ENCODE measurements at regions not wholly inside any gene's neighbourhood (a gene's known extent, or its start where the extent isn't known, plus 50 kb on each side); places are given as distances from the start of the nearest gene placed in this dataset.

DNA sequence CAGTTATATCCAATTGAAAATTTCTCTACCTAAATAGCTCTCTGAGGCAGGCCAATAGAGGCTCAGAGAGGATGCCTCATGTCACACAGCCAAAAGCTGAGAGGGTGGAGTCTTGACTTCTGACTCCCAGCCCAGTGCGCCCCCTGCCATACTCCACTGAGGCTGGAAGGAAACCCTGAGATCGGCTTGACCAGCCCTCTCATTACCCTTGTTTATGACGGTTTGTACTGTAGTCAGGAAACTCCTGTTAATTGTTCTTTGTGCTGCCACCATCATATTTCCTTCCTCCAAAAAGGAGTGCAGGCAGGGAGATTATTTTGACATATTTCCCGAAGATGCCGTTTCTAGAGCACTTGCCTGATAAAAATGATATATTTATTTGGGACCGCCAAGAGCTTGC lies 107.9 kb downstream of the AIPL1 start:
- H3K4me3 ChIP-seq (ENCODE audit: low read length): no peak overlapping the region
- no peak for DNase-seq (ENCODE audit: low read depth)
- TF ChIP-seq, protein P1, sequence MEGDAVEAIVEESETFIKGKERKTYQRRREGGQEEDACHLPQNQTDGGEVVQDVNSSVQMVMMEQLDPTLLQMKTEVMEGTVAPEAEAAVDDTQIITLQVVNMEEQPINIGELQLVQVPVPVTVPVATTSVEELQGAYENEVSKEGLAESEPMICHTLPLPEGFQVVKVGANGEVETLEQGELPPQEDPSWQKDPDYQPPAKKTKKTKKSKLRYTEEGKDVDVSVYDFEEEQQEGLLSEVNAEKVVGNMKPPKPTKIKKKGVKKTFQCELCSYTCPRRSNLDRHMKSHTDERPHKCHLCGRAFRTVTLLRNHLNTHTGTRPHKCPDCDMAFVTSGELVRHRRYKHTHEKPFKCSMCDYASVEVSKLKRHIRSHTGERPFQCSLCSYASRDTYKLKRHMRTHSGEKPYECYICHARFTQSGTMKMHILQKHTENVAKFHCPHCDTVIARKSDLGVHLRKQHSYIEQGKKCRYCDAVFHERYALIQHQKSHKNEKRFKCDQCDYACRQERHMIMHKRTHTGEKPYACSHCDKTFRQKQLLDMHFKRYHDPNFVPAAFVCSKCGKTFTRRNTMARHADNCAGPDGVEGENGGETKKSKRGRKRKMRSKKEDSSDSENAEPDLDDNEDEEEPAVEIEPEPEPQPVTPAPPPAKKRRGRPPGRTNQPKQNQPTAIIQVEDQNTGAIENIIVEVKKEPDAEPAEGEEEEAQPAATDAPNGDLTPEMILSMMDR (IDR thresholded peaks at IDR 0.05; ENCODE audit: insufficient read depth, low read depth, low read length, missing control alignments): no peak

DNA sequence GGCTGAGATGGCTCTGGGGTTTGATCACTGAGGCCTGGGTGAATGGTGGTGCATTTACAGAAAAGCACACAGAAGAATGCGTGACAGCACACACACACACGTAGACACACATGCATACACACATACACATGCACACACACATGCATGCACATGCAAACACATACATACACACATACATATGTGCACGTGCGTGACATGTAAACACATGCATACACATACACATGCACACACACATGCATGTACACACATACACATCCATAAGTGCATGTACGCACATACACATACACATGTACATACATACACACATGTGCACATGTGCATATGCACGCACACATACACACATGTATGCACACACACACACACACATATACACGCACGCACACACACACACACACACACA lies 108.4 kb downstream of the AIPL1 start:
- H3K4me3 ChIP-seq (ENCODE audit: low read length): no peak overlapping the region
- no peak for DNase-seq (ENCODE audit: low read depth)
- TF ChIP-seq, protein P1 (IDR thresholded peaks at IDR 0.05; ENCODE audit: insufficient read depth, low read depth, low read length, missing control alignments): no peak

DNA sequence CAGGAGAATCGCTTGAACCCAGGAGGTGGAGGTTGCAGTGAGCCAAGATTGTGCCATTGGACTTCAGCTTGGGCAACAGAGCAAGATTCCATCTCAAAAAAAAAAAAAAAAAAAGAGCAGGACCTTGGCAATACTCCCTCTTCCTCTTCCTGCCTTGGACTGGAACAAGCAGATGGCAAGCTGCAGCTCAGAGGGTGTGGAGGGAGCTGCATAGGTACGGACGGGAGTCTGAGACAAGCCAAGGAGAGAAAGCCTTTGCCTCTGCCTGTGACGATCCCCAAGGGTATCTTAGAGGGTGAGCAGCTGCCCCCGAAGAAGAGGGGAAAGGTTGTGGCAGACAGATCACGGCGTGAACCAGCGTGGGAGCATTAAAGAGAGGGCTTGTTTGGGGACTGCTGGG lies 109.2 kb downstream of the AIPL1 start:
- TF ChIP-seq, protein P1 (IDR thresholded peaks at IDR 0.05; ENCODE audit: insufficient read depth, low read depth, low read length, missing control alignments): no peak
- no peak for DNase-seq (ENCODE audit: low read depth)
- no peak overlapping the region for H3K4me3 ChIP-seq (ENCODE audit: low read length)

DNA sequence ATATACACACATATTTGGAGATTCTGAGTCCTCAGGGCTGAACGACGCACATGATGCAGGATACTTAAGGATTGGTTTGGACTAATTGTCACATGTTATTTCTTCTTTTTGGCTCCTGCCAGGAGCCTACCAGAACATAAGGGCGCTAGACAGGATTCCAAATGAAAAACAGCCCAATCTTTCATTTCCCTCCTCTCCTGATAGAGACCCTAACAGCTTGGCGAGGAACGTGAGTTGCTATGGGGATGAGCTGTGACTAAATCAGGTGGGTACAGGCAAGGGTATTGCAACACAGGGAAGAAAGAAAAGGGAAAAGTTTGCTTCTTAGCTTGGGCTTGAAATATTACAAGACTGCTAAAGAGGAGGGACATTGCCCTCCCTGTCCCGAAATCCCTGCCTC lies 109.9 kb downstream of the AIPL1 start:
- TF ChIP-seq, protein P1 (IDR thresholded peaks at IDR 0.05; ENCODE audit: insufficient read depth, low read depth, low read length, missing control alignments): no peak
- no peak overlapping the region for H3K4me3 ChIP-seq (ENCODE audit: low read length)
- no peak for DNase-seq (ENCODE audit: low read depth)

DNA sequence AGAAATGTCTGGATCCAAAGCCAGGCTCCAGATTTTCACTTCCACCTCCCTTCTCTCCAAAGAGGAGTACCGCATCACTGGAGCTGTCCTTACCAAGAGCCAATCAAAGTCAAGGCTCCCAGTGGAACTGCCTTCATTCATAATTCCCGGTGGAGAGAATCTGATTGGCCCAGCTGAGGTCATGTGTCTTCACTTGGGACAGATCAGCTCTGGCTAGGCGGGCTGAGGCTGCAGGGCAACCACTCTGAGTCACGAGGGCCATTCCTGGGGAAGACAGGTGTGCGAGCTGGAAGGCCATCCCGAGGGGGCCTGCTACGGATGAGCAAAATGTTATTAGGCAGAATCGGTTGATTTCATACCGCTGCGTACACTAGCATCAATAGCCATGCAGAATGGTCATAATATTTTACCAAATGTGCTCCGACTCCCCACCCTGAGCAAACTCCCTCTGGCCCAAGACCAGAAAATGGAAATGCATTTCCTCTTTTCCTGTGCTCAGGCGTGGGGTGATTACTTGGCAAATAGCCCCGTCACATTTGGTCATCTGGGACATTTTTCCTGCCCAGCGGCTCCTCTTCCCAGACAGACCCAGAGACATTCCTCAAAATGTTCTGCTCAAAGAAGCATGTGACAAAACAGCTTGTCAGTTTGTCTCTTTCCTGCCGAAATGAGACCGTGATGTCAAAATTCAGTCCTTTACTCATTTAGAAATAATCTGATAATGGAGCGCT lies 111.1 kb downstream of the AIPL1 start:
- DNase-seq (ENCODE audit: low read depth): no peak
- no peak overlapping the region for H3K4me3 ChIP-seq (ENCODE audit: low read length)
- TF ChIP-seq, protein P1 (IDR thresholded peaks at IDR 0.05; ENCODE audit: insufficient read depth, low read depth, low read length, missing control alignments): no peak

DNA sequence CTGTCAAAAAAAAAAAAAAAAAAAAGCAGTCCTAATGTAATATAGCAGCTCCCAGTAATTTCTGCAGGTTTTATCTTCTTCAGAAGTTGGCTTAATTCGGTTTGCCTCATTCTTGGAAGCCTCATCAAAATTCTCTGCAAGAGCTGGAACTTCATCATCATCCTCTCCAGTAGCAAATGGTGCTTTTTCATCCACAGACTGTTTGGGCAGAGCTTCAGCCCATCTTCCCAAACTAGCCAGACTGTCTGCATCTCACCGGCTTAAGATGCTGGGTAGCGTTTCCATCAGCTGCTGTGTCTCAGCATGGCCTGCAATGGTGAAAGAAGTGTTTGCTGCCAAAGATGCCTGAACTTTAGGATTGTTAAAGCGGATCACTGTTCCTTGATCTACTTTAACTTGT lies 112.6 kb downstream of the AIPL1 start:
- TF ChIP-seq, protein P1 (IDR thresholded peaks at IDR 0.05; ENCODE audit: insufficient read depth, low read depth, low read length, missing control alignments): no peak
- no peak overlapping the region for H3K4me3 ChIP-seq (ENCODE audit: low read length)
- DNase-seq (ENCODE audit: low read depth): no peak

DNA sequence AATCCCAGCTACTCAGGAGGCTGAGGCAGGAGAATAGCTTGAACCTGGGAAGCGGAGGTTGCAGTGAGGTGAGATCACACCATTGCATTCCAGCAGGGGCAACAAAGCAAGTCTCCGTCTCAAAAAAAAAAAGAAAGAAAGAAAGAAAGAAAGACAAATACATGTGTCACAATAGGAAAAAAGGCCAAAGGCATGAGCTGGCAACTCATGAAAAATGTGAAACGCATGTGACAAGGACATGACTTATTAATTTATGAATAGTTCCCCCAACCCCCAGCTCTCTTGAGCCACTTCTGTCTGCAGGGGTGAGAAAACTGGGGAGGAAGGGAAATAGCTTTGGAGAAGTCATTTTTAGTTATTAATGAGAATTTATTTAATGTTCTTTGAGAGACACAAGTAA lies 120.6 kb downstream of the AIPL1 start:
- TF ChIP-seq, protein P1 (IDR thresholded peaks at IDR 0.05; ENCODE audit: insufficient read depth, low read depth, low read length, missing control alignments): no peak
- DNase-seq (ENCODE audit: low read depth): no peak
- H3K4me3 ChIP-seq (ENCODE audit: low read length): no peak overlapping the region
